Prostate gland (tissue), 2 donors: ENCODE measurements at regions not wholly inside any gene's neighbourhood (a gene's known extent, or its start where the extent isn't known, plus 50 kb on each side); places are given as distances from the start of the nearest gene placed in this dataset.

Experiments
- CTCF ChIP-seq, 4 experiments: fragments of 200-600 bp in 2 of 4; fragments of 450-650 bp in 2 of 4; sonication (generic) in 2 of 4; IDR thresholded peaks; 1 replicate in 3 of 4; 2 replicates in 1 of 4; pipeline ENCODE4 v1.5.1; 2016 to 2019; ENCODE audit warnings: antibody characterized with exemption in 4 of 4, mild to moderate bottlenecking in 2 of 4, moderate library complexity in 2 of 4
- POLR2A ChIP-seq: fragments of 450-650 bp; IDR thresholded peaks from one replicate; pipeline ENCODE4 v1.6.1; 2016; ENCODE audit warnings: antibody characterized with exemption, mild to moderate bottlenecking
- POLR2AphosphoS5 ChIP-seq: sonication (generic); formaldehyde crosslinking; IDR thresholded peaks from one replicate; pipeline ENCODE4 v1.6.1; 2017; ENCODE audit warnings: antibody characterized with exemption

GRCh38 chr3:72245183-72245811 lies 460.3 kb upstream of the PROK2 start:
- TF ChIP-seq CTCF (IDR thresholded peaks at IDR 0.05) (no peak), POLR2AphosphoS5 (no peak), POLR2A (no peak)
